Right atrium auricular region (tissue), 2 donors: ENCODE measurements at regions not wholly inside any gene's neighbourhood (a gene's known extent, or its start where the extent isn't known, plus 50 kb on each side); places are given as distances from the start of the nearest gene placed in this dataset.
"Not testable (repeated sequence)": the region's sequence is repeated elsewhere in the genome, so short reads cannot be mapped to it uniquely, and the experiment has no call there.

Experiments
- DNase-seq: peaks from one replicate; pipeline ENCODE4 v3.0.0-alpha.2; 2019; ENCODE audit warnings: low spot score
- H3K27ac ChIP-seq, 2 donors: fragments of 200-600 bp; sonication (generic); 1 replicate in 1 of 2; 2 replicates in 1 of 2; pipeline ENCODE4 v1.5.1; 2016 to 2019
- H3K27me3 ChIP-seq, 2 donors: fragments of 200-600 bp; sonication (generic); one replicate each; pipeline versions ENCODE4 v1.5.1 to v1.6.0; 2017 to 2019
- H3K36me3 ChIP-seq: fragments of 200-600 bp; sonication (generic); one replicate; pipeline ENCODE4 v1.5.1; 2016
- H3K4me1 ChIP-seq, 2 donors: fragments of 200-600 bp; sonication (generic); one replicate each; pipeline versions ENCODE4 v1.5.1 to v1.6.0; 2017 to 2019
- H3K4me3 ChIP-seq, 2 donors: fragments of 200-600 bp; sonication (generic); 1 replicate in 1 of 2; 2 replicates in 1 of 2; pipeline ENCODE4 v1.5.1; 2017 to 2019; ENCODE audit warnings: mild to moderate bottlenecking in 1 of 2, moderate library complexity in 1 of 2
- H3K9me3 ChIP-seq, 2 donors: fragments of 200-600 bp; sonication (generic); one replicate each; pipeline ENCODE4 v1.5.1; 2019
- CTCF ChIP-seq, 2 donors: fragments of 200-600 bp; sonication (generic); IDR thresholded peaks; one replicate each; pipeline ENCODE4 v1.5.1; 2019; ENCODE audit warnings: antibody characterized with exemption in 2 of 2

DNA sequence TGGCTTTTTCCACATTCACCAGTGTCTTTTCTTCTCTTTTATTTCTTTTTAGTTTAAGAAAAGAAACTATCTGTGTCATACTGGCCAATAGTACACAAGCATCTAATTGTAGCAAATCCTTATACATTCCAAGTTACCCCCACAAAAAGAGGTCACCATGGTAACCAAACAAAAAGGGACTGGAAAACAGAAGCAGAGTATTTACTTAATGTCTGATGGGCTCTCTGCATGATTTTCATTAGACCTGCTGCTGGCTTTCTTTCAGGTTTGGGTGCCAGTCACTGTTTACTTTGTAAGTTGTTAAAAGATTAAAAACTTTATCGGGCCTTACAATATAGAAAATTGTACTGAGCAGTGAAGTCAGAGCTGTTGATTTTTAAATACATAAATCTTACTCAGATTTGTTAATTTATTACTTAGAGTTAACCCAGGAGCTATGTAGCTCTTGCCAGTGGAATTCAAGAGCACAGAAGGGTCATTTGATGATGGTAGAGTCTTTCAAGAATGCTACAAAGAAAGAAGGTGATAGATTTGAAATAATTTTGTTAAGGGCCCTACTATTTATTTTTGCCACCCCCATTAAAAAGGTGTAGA, 123.9 kb downstream of the BRMS1L start:
- H3K4me1 ChIP-seq: no peaks in the 10 kb centered on the region
- no peak for DNase-seq
- no peaks in the 10 kb centered on the region for H3K27me3 ChIP-seq
- H3K9me3 ChIP-seq: no peaks in the 10 kb centered on the region
- TF ChIP-seq CTCF (IDR thresholded peaks at IDR 0.05): no peak
- no peak overlapping the region for H3K4me3 ChIP-seq
- H3K27ac ChIP-seq: no peak overlapping the region
- H3K36me3 ChIP-seq: no peaks in the 10 kb centered on the region

GRCh38 chr14:35947983-35948382, 121.8 kb downstream of the BRMS1L start:
- H3K9me3 ChIP-seq, DNase-seq, H3K4me1 ChIP-seq, H3K4me3 ChIP-seq, H3K36me3 ChIP-seq, H3K27ac ChIP-seq, H3K27me3 ChIP-seq: not testable (repeated sequence)

DNA sequence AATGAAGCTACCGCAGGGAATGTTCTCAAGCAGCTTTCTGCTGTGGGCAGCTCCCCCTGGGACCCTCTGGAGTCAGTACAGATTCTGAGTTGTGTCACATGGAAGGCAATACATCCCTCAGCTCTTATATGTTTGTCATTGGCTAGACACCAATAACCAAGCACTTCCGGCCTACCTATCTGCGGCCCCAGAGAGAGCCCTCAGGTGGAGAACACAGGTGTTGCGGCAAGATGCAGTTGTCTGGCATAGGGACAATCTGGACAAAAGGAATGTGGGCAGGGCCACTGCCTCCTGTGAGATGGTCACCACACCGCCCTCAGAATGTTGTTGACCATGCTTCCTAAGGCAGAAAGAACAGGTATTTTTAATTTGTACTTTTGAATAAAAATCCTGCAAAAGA, 118.7 kb downstream of the BRMS1L start:
- Histone ChIP-seq H3K4me1 (no peaks in the 10 kb centered on the region), H3K27ac (no peak overlapping the region), H3K9me3 (no peaks in the 10 kb centered on the region), H3K4me3 (no peak overlapping the region), H3K36me3 (no peaks in the 10 kb centered on the region), H3K27me3 (no peaks in the 10 kb centered on the region)
- DNase-seq: no peak
- TF ChIP-seq CTCF (IDR thresholded peaks at IDR 0.05): no peak

DNA sequence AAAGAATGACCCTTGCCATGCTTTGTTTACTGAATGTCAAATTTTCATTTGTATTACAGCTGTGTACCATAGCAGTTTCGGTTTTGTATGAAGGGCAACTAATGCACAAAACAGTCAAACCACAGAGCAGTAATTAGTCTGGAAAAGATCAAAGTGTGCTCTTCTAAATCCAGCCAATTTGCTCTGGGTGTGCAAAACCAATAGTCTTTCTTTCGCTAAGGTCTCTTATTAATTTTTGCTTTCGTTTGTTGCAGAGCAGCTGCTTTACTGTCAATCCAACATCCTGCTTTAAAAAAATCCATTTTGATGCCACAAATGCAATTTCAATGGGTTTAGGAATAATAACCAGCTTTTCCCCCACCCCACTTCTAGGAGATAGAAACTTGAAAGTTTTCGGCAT, 114.2 kb downstream of the BRMS1L start:
- no peak for DNase-seq
- Histone ChIP-seq H3K27ac (no peak overlapping the region), H3K27me3 (no peaks in the 10 kb centered on the region), H3K36me3 (no peaks in the 10 kb centered on the region), H3K4me3 (no peak overlapping the region), H3K4me1 (no peaks in the 10 kb centered on the region), H3K9me3 (no peaks in the 10 kb centered on the region)
- no peak for TF ChIP-seq CTCF (IDR thresholded peaks at IDR 0.05)

DNA sequence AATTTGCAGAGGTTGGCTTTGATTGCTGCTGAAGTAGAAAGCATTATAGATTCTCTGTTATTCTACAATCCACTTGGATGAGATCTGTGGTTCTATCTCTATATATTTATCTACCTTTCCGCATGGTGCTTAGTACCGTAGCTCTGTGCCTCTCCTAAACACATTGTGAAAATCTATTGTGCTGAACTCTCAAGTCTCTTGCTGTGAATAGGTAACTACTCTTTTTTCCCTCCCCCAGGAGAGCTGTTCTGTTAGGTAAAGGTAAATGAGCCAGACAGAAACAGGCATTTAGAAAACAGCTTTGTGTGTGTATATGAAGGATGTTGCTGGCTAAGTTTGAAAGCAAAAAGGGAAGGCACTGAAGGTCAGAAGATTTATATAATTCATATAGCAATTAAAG, 112.6 kb downstream of the BRMS1L start:
- Histone ChIP-seq H3K27me3 (no peaks in the 10 kb centered on the region), H3K36me3 (no peaks in the 10 kb centered on the region), H3K4me1 (no peaks in the 10 kb centered on the region), H3K9me3 (no peaks in the 10 kb centered on the region), H3K4me3 (no peak overlapping the region), H3K27ac (no peak overlapping the region)
- no peak for TF ChIP-seq CTCF (IDR thresholded peaks at IDR 0.05)
- no peak for DNase-seq

- Histone ChIP-seq H3K9me3 (no peaks in the 10 kb centered on the region), H3K4me1 (no peaks in the 10 kb centered on the region), H3K27ac (no peak overlapping the region), H3K27me3 (no peaks in the 10 kb centered on the region), H3K36me3 (no peaks in the 10 kb centered on the region), H3K4me3 (no peak overlapping the region)
- no peak for DNase-seq
- TF ChIP-seq CTCF (IDR thresholded peaks at IDR 0.05): no peak
These were observed 108.4 kb downstream of the BRMS1L start for GRCh38 chr14:35934499-35934898.
